ENCODE measurements at regions not wholly inside any gene's neighbourhood (a gene's known extent, or its start where the extent isn't known, plus 50 kb on each side); places are given as distances from the start of the nearest gene placed in this dataset.
A peak's percentile ranks its signal among the peaks of the same experiment; 100 is the strongest.

GRCh38 chr12:115101520-115101919 is 417.5 kb upstream of the TBX3 start:
- no peak overlapping the region for H3K27ac ChIP-seq
- H3K79me2 ChIP-seq = no peaks in the 10 kb centered on the region
- H2AFZ ChIP-seq = no peak overlapping the region
- H3K9me2 ChIP-seq (replicated peaks; ENCODE audit: insufficient read depth) = no peaks in the 10 kb centered on the region
- no peaks in the 10 kb centered on the region for H4K20me1 ChIP-seq (ENCODE audit: insufficient read depth, poor library complexity, severe bottlenecking)
- WGBS (ENCODE audit: low lambda C conversion rate, missing lambda C conversion rate) = 96% methylated on average over 1 of the region's 1 CpG
- H3K9me3 ChIP-seq (ENCODE audit: low read depth) = no peaks in the 10 kb centered on the region
- no peaks in the 10 kb centered on the region for H3K27me3 ChIP-seq
- no peak overlapping the region for H3K4me3 ChIP-seq
- no peak overlapping the region for H3K4me2 ChIP-seq
- TF ChIP-seq EZH2phosphoT487 (IDR thresholded peaks at IDR 0.05; ENCODE audit: low read depth, severe bottlenecking, unreplicated experiment) = no peak
- TF ChIP-seq, protein P1, sequence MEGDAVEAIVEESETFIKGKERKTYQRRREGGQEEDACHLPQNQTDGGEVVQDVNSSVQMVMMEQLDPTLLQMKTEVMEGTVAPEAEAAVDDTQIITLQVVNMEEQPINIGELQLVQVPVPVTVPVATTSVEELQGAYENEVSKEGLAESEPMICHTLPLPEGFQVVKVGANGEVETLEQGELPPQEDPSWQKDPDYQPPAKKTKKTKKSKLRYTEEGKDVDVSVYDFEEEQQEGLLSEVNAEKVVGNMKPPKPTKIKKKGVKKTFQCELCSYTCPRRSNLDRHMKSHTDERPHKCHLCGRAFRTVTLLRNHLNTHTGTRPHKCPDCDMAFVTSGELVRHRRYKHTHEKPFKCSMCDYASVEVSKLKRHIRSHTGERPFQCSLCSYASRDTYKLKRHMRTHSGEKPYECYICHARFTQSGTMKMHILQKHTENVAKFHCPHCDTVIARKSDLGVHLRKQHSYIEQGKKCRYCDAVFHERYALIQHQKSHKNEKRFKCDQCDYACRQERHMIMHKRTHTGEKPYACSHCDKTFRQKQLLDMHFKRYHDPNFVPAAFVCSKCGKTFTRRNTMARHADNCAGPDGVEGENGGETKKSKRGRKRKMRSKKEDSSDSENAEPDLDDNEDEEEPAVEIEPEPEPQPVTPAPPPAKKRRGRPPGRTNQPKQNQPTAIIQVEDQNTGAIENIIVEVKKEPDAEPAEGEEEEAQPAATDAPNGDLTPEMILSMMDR (IDR thresholded peaks at IDR 0.05; ENCODE audit: poor library complexity) = no peak
- TF ChIP-seq EZH2 (IDR thresholded peaks at IDR 0.05; ENCODE audit: borderline replicate concordance) = no peak
- H3K4me1 ChIP-seq (ENCODE audit: insufficient read depth) = no peaks in the 10 kb centered on the region
- no peak for DNase-seq (ENCODE audit: low spot score)
- H3K36me3 ChIP-seq (replicated peaks; ENCODE audit: insufficient read depth, low read depth) = no peaks in the 10 kb centered on the region

GRCh38 chr12:115097416-115097815 is 413.4 kb upstream of the TBX3 start:
- no peak overlapping the region for H2AFZ ChIP-seq
- WGBS (ENCODE audit: low lambda C conversion rate, missing lambda C conversion rate) = 89% methylated on average over 5 of the region's 5 CpGs

DNA sequence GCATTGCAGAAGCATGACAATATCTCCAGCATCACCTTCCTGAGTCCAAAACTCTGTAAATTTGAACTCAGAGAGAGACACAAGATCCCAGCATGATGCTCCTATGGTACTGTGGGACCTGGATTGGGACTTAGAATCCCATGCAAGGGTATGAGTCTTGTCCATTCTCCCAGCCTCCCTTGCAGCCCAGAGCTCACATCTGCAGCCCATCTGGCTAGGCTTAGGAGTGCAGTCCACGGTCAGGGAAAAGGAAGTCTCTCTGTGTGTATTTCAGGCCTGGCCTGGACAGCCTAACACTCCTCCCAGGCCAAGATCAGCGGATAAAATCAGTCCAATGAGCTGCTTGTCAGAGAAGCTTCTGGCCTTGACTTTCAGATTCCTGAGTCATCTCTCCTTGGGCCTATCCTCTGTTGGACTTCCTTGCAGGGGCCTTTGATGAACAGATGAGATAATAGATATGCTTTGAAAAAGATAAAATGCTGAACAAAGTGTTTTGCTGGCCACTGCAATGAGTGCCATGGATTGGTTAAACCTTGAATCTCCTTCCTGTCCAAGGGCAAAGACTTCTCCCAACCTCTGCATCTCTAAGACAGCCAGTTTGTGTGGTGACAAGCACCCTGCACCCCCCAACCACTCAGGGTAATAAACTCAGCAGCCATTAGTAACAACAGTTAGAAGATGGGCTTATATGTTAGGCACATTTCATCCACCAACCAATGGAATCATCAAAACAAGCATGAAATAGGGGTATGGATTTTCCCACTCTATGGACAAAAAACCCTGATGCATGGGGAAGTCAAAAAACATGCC is 412.8 kb upstream of the TBX3 start:
- DNase-seq (ENCODE audit: low spot score) = peak; percentile 26
- H3K4me2 ChIP-seq = no peak overlapping the region

More at GRCh38 chr12:115097416-115097815, 413.4 kb upstream of the TBX3 start:
- Histone ChIP-seq H3K4me2 (no peak overlapping the region), H3K36me3 (replicated peaks; ENCODE audit: insufficient read depth, low read depth) (no peaks in the 10 kb centered on the region), H3K27ac (no peak overlapping the region), H3K27me3 (no peaks in the 10 kb centered on the region), H4K20me1 (ENCODE audit: insufficient read depth, poor library complexity, severe bottlenecking) (no peaks in the 10 kb centered on the region), H3K79me2 (no peaks in the 10 kb centered on the region), H3K4me3 (no peak overlapping the region), H3K9me3 (ENCODE audit: low read depth) (no peaks in the 10 kb centered on the region), H3K4me1 (ENCODE audit: insufficient read depth) (no peaks in the 10 kb centered on the region), H3K9me2 (replicated peaks; ENCODE audit: insufficient read depth) (no peaks in the 10 kb centered on the region)
- TF ChIP-seq, protein P1 (IDR thresholded peaks at IDR 0.05; ENCODE audit: poor library complexity) = no peak
- TF ChIP-seq EZH2phosphoT487 (IDR thresholded peaks at IDR 0.05; ENCODE audit: low read depth, severe bottlenecking, unreplicated experiment) (no peak), EZH2 (IDR thresholded peaks at IDR 0.05; ENCODE audit: borderline replicate concordance) (no peak)
- no peak for DNase-seq (ENCODE audit: low spot score)

More for the DNA sequence above, 412.8 kb upstream of the TBX3 start:
- no peaks in the 10 kb centered on the region for H3K27me3 ChIP-seq
- no peaks in the 10 kb centered on the region for H4K20me1 ChIP-seq (ENCODE audit: insufficient read depth, poor library complexity, severe bottlenecking)
- no peaks in the 10 kb centered on the region for H3K4me1 ChIP-seq (ENCODE audit: insufficient read depth)
- no peak overlapping the region for H3K4me3 ChIP-seq
- TF ChIP-seq EZH2phosphoT487 (IDR thresholded peaks at IDR 0.05; ENCODE audit: low read depth, severe bottlenecking, unreplicated experiment) (no peak), EZH2 (IDR thresholded peaks at IDR 0.05; ENCODE audit: borderline replicate concordance) (no peak)
- TF ChIP-seq, protein P1 (IDR thresholded peaks at IDR 0.05; ENCODE audit: poor library complexity) = no peak
- H3K9me3 ChIP-seq (ENCODE audit: low read depth) = no peaks in the 10 kb centered on the region
- H3K9me2 ChIP-seq (replicated peaks; ENCODE audit: insufficient read depth) = no peaks in the 10 kb centered on the region
- H3K36me3 ChIP-seq (replicated peaks; ENCODE audit: insufficient read depth, low read depth) = no peaks in the 10 kb centered on the region
- WGBS (ENCODE audit: low lambda C conversion rate, missing lambda C conversion rate) = 79% methylated on average over 2 of the region's 2 CpGs
- H3K27ac ChIP-seq = no peak overlapping the region
- H3K79me2 ChIP-seq = no peaks in the 10 kb centered on the region
- no peak overlapping the region for H2AFZ ChIP-seq

Data from hepatocyte (in vitro differentiated cells).